ENCODE measurements at regions not wholly inside any gene's neighbourhood (a gene's known extent, or its start where the extent isn't known, plus 50 kb on each side); places are given as distances from the start of the nearest gene placed in this dataset.

GRCh38 chr2:122451040-122451439 lies 695.6 kb downstream of the TSN start:
- TF ChIP-seq CTCF (IDR thresholded peaks at IDR 0.05): peak in 1 of 4 experiments; percentile 16
- no peak for TF ChIP-seq POLR2AphosphoS5 (IDR thresholded peaks at IDR 0.05)
- TF ChIP-seq POLR2A (IDR thresholded peaks at IDR 0.05): no peak
- no peak for TF ChIP-seq EP300 (IDR thresholded peaks at IDR 0.05)

All from gastroesophageal sphincter (tissue), 3 donors.